Esophagus mucosa (tissue), 1 donor: ENCODE measurements at regions not wholly inside any gene's neighbourhood (a gene's known extent, or its start where the extent isn't known, plus 50 kb on each side); places are given as distances from the start of the nearest gene placed in this dataset.

ENCODE experiments used
- ATAC-seq: fragments of 200-7000 bp; cut with Tn5 transposase; one replicate; pipeline ENCODE4 v1.9.1; 2020
- donor health status: DM: yes; HTN: yes; CAD: no.

- ATAC-seq: no peak
These were observed 50.4 kb upstream of the SERTAD2 start for GRCh38 chr2:64704161-64704560.

GRCh38 chr2:64704996-64705395 is 51.3 kb upstream of the SERTAD2 start:
- no peak for ATAC-seq

- ATAC-seq: no peak
These were observed 53.6 kb upstream of the SERTAD2 start for GRCh38 chr2:64707276-64707675.

- no peak for ATAC-seq
These were observed 55.1 kb upstream of the SERTAD2 start for GRCh38 chr2:64708829-64709228.

- no peak for ATAC-seq
These were observed 57.6 kb upstream of the SERTAD2 start for GRCh38 chr2:64711252-64711800.

- no peak for ATAC-seq
These were observed 60.0 kb upstream of the SERTAD2 start for GRCh38 chr2:64713686-64714085.

- no peak for ATAC-seq
These were observed 62.9 kb upstream of the SERTAD2 start for GRCh38 chr2:64716569-64716968.

- no peak for ATAC-seq
These were observed 64.7 kb upstream of the SERTAD2 start for GRCh38 chr2:64718250-64718885.

GRCh38 chr2:64720535-64721319 is 67.0 kb upstream of the SERTAD2 start:
- ATAC-seq: peak; percentile 32

GRCh38 chr2:64721320-64721623 is 67.6 kb upstream of the SERTAD2 start:
- no peak for ATAC-seq

- no peak for ATAC-seq
These were observed 68.8 kb upstream of the SERTAD2 start for GRCh38 chr2:64722291-64723044.

GRCh38 chr2:64727013-64727767 is 73.5 kb upstream of the SERTAD2 start:
- peak; percentile 52 for ATAC-seq

GRCh38 chr2:64727843-64728463 is 74.2 kb upstream of the SERTAD2 start:
- ATAC-seq: peak; percentile 39

GRCh38 chr2:64730551-64731262 is 77.0 kb upstream of the SERTAD2 start:
- ATAC-seq: peak; percentile 79

GRCh38 chr2:64731263-64731643 is 77.5 kb upstream of the SERTAD2 start:
- ATAC-seq: no peak

GRCh38 chr2:64731746-64732145 is 78.0 kb upstream of the SERTAD2 start:
- ATAC-seq: no peak

GRCh38 chr2:64732146-64732545 is 78.4 kb upstream of the SERTAD2 start:
- no peak for ATAC-seq

GRCh38 chr2:64735504-64735903 is 81.8 kb upstream of the SERTAD2 start:
- ATAC-seq: no peak

- ATAC-seq: no peak
These were observed 83.8 kb upstream of the SERTAD2 start for GRCh38 chr2:64737547-64737946.

- ATAC-seq: no peak
These were observed 84.3 kb upstream of the SERTAD2 start for GRCh38 chr2:64738026-64738425.

- ATAC-seq: no peak
These were observed 89.0 kb upstream of the SERTAD2 start for GRCh38 chr2:64742678-64743077.
